Upper lobe of right lung (tissue), 1 donor: ENCODE measurements at regions not wholly inside any gene's neighbourhood (a gene's known extent, or its start where the extent isn't known, plus 50 kb on each side); places are given as distances from the start of the nearest gene placed in this dataset.

Experiments used
- ATAC-seq: fragments of 200-7000 bp; cut with Tn5 transposase; one replicate; pipeline ENCODE4 v1.9.1; 2020; ENCODE audit warnings: mild to moderate bottlenecking, moderate library complexity
- DNase-seq: peaks from one replicate; pipeline ENCODE4 v3.0.0-alpha.2; 2020
- H3K27ac ChIP-seq: fragments of 200-600 bp; one replicate; pipeline ENCODE4 v1.8.0; 2022
- H3K27me3 ChIP-seq: fragments of 200-600 bp; one replicate; pipeline ENCODE4 v1.8.0; 2022; ENCODE audit warnings: mild to moderate bottlenecking
- H3K36me3 ChIP-seq: fragments of 200-600 bp; one replicate; pipeline ENCODE4 v1.8.0; 2022
- H3K4me1 ChIP-seq: fragments of 200-600 bp; one replicate; pipeline ENCODE4 v1.8.0; 2022
- H3K4me3 ChIP-seq: fragments of 200-600 bp; one replicate; pipeline ENCODE4 v1.8.0; 2022; ENCODE audit warnings: mild to moderate bottlenecking
- H3K9me3 ChIP-seq: fragments of 200-600 bp; one replicate; pipeline ENCODE4 v1.8.0; 2022
- intact Hi-C: fragments of 100-400 bp; cut with DNase I; formaldehyde crosslinking; loops from one replicate; pipeline ENCODE4 v1.11.0; 2022
- TF ChIP-seq, protein P1 (sequence below): fragments of 200-600 bp; IDR thresholded peaks from one replicate; pipeline ENCODE4 v1.8.0; 2022; ENCODE audit warnings: antibody characterized with exemption
- donor health status: DM: no; HTN: yes; CAD: no; lungs with severe emphysema.

DNA sequence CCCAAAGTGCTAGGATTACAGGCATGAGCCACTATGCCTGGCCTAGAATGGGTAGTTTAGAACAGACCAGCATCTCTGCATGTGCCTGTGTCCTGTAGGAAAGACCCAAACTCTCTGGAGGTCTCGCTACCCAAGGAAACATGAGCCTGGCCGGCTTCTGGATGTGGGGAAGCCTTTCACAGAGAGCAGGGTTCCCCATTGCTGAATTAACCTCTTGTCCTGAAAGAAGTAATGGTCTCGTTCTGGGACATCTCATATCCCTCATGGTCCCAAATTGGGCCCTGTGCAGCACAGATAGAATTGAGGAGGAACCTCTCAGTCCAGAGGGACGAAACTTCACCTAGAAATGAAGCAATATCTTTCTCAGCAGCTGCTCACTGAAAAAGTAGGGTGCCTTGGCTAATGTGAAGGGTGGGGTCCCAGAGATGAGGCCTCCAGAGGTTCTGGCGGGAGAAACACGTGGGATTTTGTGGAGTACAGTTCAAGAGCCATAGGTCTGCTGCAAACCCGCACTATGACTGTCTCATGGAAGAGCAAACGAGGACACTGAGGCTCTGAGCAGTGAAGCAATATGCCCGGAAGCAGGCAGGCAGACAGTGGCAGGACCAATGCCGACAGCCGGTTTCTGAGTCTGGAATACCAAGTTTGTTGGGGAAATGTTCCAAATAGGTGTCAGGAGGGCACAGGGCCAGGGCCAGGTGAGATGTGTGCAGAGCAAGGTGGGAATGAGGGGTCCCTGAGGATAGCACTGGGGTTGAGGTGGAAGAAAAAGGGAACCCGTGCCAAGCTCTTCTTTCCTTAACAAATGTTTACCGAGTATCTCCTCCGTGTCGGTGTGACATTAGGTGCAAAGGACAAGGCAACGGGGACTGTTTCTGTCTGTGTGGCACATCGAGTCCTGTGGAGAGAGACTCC lies 121.0 kb upstream of the TWIST2 start:
- no peak overlapping the region for H3K27ac ChIP-seq
- H3K4me3 ChIP-seq, result no peak overlapping the region
- ATAC-seq (no peak), DNase-seq (no peak)
- H3K9me3 ChIP-seq, result no peaks in the 10 kb centered on the region
- H3K27me3 ChIP-seq, result no peaks in the 10 kb centered on the region
- intact Hi-C loops, result no loop called here
- peaks cover 12% of the 10 kb centered on the region for H3K4me1 ChIP-seq
- TF ChIP-seq, protein P1, sequence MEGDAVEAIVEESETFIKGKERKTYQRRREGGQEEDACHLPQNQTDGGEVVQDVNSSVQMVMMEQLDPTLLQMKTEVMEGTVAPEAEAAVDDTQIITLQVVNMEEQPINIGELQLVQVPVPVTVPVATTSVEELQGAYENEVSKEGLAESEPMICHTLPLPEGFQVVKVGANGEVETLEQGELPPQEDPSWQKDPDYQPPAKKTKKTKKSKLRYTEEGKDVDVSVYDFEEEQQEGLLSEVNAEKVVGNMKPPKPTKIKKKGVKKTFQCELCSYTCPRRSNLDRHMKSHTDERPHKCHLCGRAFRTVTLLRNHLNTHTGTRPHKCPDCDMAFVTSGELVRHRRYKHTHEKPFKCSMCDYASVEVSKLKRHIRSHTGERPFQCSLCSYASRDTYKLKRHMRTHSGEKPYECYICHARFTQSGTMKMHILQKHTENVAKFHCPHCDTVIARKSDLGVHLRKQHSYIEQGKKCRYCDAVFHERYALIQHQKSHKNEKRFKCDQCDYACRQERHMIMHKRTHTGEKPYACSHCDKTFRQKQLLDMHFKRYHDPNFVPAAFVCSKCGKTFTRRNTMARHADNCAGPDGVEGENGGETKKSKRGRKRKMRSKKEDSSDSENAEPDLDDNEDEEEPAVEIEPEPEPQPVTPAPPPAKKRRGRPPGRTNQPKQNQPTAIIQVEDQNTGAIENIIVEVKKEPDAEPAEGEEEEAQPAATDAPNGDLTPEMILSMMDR, result no peak
- H3K36me3 ChIP-seq, result no peaks in the 10 kb centered on the region

DNA sequence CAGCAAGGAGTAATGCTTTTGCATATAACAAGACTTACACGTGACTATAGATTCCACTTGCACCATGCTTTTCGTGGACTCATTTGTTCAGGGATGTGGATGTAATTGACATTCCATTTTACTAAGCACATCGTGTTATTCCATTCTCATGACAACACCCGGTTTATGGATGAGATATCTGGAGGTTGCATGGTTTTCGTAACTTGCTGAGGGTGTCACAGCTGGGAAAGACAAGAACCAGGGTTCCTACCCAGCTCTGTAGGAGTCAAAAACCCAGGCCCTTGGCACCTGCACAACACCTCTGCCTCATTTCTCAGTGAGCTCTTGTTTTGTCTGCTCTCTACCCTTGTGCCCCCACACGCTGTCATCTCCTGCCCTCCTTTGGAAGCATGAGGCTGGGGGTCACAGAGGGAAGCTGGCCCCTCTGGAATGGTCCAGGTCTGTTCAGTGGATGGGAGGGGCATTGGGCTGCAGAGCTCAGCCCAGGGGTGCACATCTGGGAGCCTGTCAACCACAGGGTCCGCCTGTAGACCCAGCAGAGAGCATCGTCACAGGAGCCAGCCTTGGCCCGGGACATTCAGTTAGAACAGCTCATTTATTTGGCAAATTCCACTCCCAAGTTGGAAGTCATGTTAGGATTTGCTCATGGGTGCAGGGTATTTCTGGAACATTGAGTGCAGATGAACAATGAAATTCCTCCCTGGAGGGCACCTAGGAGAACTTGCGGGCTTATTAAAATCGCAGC lies 120.1 kb upstream of the TWIST2 start:
- H3K4me3 ChIP-seq, result no peak overlapping the region
- H3K9me3 ChIP-seq, result no peaks in the 10 kb centered on the region
- TF ChIP-seq, protein P1, result no peak
- H3K36me3 ChIP-seq, result no peaks in the 10 kb centered on the region
- DNase-seq, result no peak
- intact Hi-C loops, result no loop called here
- H3K27me3 ChIP-seq, result no peaks in the 10 kb centered on the region
- H3K4me1 ChIP-seq, result peaks cover 12% of the 10 kb centered on the region
- peak overlapping the region; percentile 81 for H3K27ac ChIP-seq
- peak; percentile 65 for ATAC-seq

DNA sequence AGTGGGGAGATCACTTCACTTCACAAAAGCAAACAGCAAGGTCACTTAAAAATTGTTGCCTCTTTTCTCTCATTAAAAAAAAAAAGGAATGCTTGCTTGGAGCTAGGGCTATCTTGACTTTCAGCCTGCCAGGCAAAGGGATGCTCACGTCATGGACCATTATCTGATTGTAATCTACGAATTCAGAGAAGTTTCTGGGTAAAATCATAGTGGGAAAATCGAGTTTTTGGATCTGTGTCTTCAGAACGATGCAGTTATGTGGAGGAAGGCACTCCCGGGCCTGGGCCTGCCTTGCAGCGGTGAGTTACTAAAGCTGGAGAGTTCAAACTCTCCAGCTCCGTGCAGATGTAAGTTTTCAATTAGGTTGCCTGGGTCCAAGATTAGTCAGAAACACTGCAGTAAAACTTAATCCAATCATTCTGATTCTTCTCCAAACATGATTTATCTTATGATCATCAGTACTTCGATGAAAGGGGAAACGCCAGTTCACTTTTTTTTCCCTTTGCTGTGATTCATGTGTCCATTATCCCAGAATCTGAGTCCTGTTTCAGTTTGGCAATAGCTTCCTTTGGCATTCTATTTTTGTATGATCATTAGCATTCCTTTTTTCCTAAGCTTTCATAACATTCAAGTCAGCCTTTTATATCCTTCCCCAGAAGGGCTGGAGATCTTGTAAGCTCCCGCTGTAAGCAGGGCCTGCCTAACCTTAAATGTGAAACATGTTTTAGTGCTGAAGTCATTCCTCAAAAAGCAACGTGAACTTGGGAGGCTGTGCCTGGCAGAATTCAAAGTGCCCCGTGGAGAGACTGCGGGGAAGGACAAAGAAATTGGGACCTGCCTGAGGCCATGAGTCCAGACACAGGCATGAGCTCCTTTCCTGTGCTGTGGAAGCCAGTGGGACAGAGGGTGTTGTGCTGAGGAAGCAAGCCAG lies 119.3 kb upstream of the TWIST2 start:
- H3K27me3 ChIP-seq, result no peaks in the 10 kb centered on the region
- peaks cover 12% of the 10 kb centered on the region for H3K4me1 ChIP-seq
- H3K4me3 ChIP-seq, result no peak overlapping the region
- TF ChIP-seq, protein P1, result no peak
- no peaks in the 10 kb centered on the region for H3K36me3 ChIP-seq
- intact Hi-C loops, result no loop called here
- peak overlapping the region; percentile 81 for H3K27ac ChIP-seq
- no peak for DNase-seq
- no peaks in the 10 kb centered on the region for H3K9me3 ChIP-seq
- peak; percentile 67 for ATAC-seq

DNA sequence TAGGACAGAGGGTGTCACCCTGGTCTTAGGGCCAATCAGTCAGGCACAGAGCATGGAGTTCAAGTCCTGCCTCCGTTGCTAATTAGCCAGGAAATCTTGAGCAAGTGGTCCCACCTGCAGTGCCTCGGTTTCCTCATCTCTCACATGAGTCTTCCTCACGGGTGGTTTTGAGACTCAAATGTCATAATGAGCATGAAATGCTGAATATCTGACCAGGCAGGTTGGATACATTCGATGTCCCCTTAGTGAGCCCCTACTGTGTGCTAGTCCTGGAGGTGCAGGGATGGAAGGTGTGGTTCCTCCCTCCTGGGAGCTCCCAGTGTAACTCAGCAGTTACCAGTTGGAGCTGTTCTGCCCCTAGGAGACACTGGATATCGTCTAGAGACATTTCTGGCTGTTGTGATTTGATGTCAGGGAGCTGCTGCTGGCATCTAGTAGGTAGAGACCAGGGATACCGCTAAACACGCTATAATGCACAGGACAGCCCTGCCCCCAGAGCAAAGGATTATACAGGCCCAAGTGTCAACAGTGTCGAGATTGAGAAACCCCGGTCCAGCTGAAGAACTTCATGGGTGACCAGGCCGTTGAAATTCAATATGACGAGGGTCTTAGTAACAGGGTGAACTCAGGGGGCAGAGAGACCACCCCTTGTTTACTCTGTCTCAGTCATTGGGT lies 118.5 kb upstream of the TWIST2 start:
- intact Hi-C loops, result no loop called here
- peak overlapping the region; percentile 81 for H3K27ac ChIP-seq
- TF ChIP-seq, protein P1, result no peak
- H3K36me3 ChIP-seq, result no peaks in the 10 kb centered on the region
- no peaks in the 10 kb centered on the region for H3K27me3 ChIP-seq
- no peak for ATAC-seq
- H3K4me3 ChIP-seq, result no peak overlapping the region
- H3K4me1 ChIP-seq, result peaks cover 12% of the 10 kb centered on the region
- DNase-seq, result no peak
- H3K9me3 ChIP-seq, result no peaks in the 10 kb centered on the region
